ENCODE measurements at regions not wholly inside any gene's neighbourhood (a gene's known extent, or its start where the extent isn't known, plus 50 kb on each side); places are given as distances from the start of the nearest gene placed in this dataset.

DNA sequence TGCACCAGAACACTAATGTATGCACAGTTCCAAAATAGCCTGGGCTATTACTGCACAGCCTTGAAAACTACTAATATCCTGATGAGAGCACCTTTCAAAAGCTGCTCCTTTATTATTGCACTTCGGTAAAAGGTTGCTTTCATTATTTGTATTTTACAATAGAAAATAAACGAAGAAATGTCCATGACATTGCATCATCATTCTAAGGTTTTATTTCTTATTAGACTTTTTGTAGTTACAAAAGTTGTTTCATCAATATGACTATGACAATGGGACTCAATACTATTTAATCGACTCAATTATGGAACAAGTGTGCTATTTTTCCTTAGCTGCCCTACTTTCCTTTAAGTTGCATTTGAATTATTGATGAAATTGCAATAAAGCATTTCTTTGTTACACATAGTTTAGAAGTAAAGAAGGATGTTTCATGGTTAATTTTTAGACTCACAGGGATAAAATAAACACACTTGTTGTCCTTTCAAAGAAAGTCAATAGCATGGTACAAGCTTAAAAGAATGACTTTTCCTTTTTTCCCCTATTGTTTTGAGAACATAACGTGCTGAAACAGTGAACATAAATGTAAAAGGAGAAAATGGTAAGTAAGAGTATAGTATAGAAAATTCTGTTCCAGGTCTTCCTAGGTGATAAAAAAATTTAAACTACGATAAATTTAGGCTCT lies 407.6 kb downstream of the BCAT1 start:
- Histone ChIP-seq H3K27me3 (replicated peaks in 2 of 5; ENCODE audit: control insufficient read depth in 4 of 5, insufficient read depth in 5 of 5, low read length in 4 of 5) (no peaks in the 10 kb centered on the region), H3K9me3 (ENCODE audit: control extremely low read depth in 1 of 5, control insufficient read depth in 4 of 5, insufficient read depth in 2 of 5, low read depth in 1 of 5, low read length in 4 of 5) (no peaks in the 10 kb centered on the region), H3K36me3 (ENCODE audit: control insufficient read depth in 4 of 4, insufficient read depth in 4 of 4, low read length in 3 of 4) (no peaks in the 10 kb centered on the region), H3K4me1 (ENCODE audit: control extremely low read depth in 1 of 4, control insufficient read depth in 4 of 4, insufficient read depth in 4 of 4, low read length in 3 of 4) (no peaks in the 10 kb centered on the region), H3K27ac (ENCODE audit: insufficient read depth in 1 of 2, low read depth in 1 of 2, low read length in 2 of 2, poor library complexity in 1 of 2, severe bottlenecking in 2 of 2) (no peak overlapping the region), H3K4me3 (ENCODE audit: control insufficient read depth in 1 of 7, extremely low read depth in 1 of 7, insufficient read depth in 4 of 7, low read depth in 2 of 7, low read length in 6 of 7) (no peak overlapping the region)
- ChIA-PET CTCF (no interaction called here), POLR2A (no interaction called here)
- no peak for DNase-seq
- 29% methylated on average over 1 of the region's 5 CpGs for WGBS (ENCODE audit: insufficient coverage)

DNA sequence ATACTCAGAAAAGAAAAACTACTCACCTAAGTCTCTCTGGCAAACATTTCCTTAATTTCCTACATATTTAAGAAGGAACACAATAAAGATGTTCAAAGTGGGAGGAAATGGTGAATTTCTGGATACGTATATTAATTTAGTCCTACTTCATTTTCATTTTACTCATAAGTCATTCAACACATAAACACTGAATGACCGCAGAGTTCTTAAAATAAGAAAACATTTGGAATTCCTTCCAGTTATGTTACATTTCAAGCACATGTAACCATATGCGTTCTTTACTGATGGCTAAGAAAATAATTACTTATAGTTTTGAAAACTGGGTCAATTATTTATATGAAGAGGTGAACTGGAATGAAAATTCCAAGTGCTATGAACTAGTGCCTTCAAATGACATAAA lies 409.3 kb downstream of the BCAT1 start:
- H3K36me3 ChIP-seq (ENCODE audit: control insufficient read depth in 4 of 4, insufficient read depth in 4 of 4, low read length in 3 of 4): no peaks in the 10 kb centered on the region
- H3K27ac ChIP-seq (ENCODE audit: insufficient read depth in 1 of 2, low read depth in 1 of 2, low read length in 2 of 2, poor library complexity in 1 of 2, severe bottlenecking in 2 of 2): no peak overlapping the region
- no peaks in the 10 kb centered on the region for H3K27me3 ChIP-seq (replicated peaks in 2 of 5; ENCODE audit: control insufficient read depth in 4 of 5, insufficient read depth in 5 of 5, low read length in 4 of 5)
- ChIA-PET POLR2A (no interaction called here), CTCF (no interaction called here)
- no peaks in the 10 kb centered on the region for H3K9me3 ChIP-seq (ENCODE audit: control extremely low read depth in 1 of 5, control insufficient read depth in 4 of 5, insufficient read depth in 2 of 5, low read depth in 1 of 5, low read length in 4 of 5)
- DNase-seq: no peak
- WGBS (ENCODE audit: insufficient coverage): no CpG with 5 or more reads among the region's 3 CpGs
- no peaks in the 10 kb centered on the region for H3K4me1 ChIP-seq (ENCODE audit: control extremely low read depth in 1 of 4, control insufficient read depth in 4 of 4, insufficient read depth in 4 of 4, low read length in 3 of 4)
- H3K4me3 ChIP-seq (ENCODE audit: control insufficient read depth in 1 of 7, extremely low read depth in 1 of 7, insufficient read depth in 4 of 7, low read depth in 2 of 7, low read length in 6 of 7): no peak overlapping the region

DNA sequence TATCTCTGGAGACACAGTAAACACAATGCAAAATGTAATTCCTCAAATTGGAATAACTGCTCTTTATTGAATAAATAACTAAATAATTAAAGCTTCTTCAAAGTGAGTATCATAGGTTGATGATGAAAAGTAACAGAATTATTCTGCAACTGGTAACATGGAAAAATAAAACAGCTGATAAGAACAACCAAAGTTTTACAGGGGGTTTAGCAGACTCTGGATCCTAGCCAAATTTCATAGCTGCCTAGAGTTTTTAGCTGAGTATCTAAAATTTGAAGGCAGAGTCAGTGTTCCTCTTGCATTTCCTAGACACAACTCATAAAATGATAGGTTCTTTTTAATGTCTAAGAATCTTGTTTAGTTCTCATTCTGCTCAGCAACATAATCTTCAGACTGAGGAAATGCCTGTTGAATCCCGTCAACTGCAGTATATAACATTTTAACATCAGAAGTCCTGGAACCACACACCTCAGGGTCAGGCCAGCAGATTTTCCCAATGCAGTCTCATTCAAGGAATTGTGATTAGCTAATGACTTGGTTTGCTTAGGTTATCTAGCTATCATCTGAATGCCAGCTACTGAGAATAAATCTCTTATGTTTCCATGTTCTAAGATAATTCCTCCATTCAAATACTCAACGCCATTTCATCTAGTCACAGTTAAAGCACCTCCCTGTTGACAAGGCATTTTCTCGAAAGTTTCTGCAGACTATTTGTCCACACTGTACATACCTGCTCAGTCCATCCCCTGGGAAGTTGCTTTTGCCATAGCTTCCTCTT lies 411.6 kb downstream of the BCAT1 start:
- 100% methylated on average over 2 of the region's 3 CpGs for WGBS (ENCODE audit: insufficient coverage)
- DNase-seq: no peak
- H3K27me3 ChIP-seq (replicated peaks in 2 of 5; ENCODE audit: control insufficient read depth in 4 of 5, insufficient read depth in 5 of 5, low read length in 4 of 5): no peaks in the 10 kb centered on the region
- no peak overlapping the region for H3K27ac ChIP-seq (ENCODE audit: insufficient read depth in 1 of 2, low read depth in 1 of 2, low read length in 2 of 2, poor library complexity in 1 of 2, severe bottlenecking in 2 of 2)
- H3K4me3 ChIP-seq (ENCODE audit: control insufficient read depth in 1 of 7, extremely low read depth in 1 of 7, insufficient read depth in 4 of 7, low read depth in 2 of 7, low read length in 6 of 7): no peak overlapping the region
- no peaks in the 10 kb centered on the region for H3K9me3 ChIP-seq (ENCODE audit: control extremely low read depth in 1 of 5, control insufficient read depth in 4 of 5, insufficient read depth in 2 of 5, low read depth in 1 of 5, low read length in 4 of 5)
- H3K36me3 ChIP-seq (ENCODE audit: control insufficient read depth in 4 of 4, insufficient read depth in 4 of 4, low read length in 3 of 4): no peaks in the 10 kb centered on the region
- ChIA-PET POLR2A (no interaction called here), CTCF (interaction anchor here (0.5 kb wide), 1 partner anchor 195 kb away, joined by 4 read pairs; no protein-coding TSS in a partner anchor)
- H3K4me1 ChIP-seq (ENCODE audit: control extremely low read depth in 1 of 4, control insufficient read depth in 4 of 4, insufficient read depth in 4 of 4, low read length in 3 of 4): no peaks in the 10 kb centered on the region

DNA sequence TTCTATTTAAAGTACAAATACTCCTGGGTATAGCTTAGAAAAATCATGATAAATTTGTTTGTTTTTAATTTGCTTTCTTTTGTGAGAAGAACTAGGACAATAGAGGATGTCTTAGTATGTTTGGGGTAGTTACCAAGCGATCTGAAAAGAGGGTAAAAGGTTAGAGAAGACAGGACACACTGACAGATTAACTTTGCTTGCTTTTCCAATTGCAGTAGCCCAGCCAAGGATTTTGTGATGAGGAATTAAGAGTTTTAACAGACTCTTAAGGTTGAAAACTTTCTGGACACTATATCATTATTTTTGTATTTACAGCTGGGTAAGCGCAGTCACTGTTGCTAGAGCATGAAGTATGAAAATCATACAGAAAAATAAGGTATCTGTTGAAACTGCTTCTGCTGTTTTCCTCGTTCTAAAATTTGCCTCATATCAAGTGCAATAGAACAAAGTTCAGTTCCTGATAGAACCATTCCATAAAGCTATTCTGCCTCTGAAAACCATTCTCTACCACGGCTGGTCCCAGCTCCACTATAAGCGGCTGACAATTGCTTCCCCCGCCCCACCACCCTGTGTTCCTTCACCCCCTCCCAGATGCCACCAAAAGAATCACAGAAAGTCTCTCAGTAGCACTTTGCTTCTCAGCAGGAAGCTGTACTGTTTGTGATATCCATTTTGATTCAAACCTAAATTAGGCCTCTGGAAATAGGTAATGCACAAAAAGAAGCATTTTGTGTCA lies 413.4 kb downstream of the BCAT1 start:
- Histone ChIP-seq H3K4me3 (ENCODE audit: control insufficient read depth in 1 of 7, extremely low read depth in 1 of 7, insufficient read depth in 4 of 7, low read depth in 2 of 7, low read length in 6 of 7) (no peak overlapping the region), H3K27ac (ENCODE audit: insufficient read depth in 1 of 2, low read depth in 1 of 2, low read length in 2 of 2, poor library complexity in 1 of 2, severe bottlenecking in 2 of 2) (no peak overlapping the region), H3K9me3 (ENCODE audit: control extremely low read depth in 1 of 5, control insufficient read depth in 4 of 5, insufficient read depth in 2 of 5, low read depth in 1 of 5, low read length in 4 of 5) (no peaks in the 10 kb centered on the region), H3K36me3 (ENCODE audit: control insufficient read depth in 4 of 4, insufficient read depth in 4 of 4, low read length in 3 of 4) (no peaks in the 10 kb centered on the region), H3K27me3 (replicated peaks in 2 of 5; ENCODE audit: control insufficient read depth in 4 of 5, insufficient read depth in 5 of 5, low read length in 4 of 5) (no peaks in the 10 kb centered on the region), H3K4me1 (ENCODE audit: control extremely low read depth in 1 of 4, control insufficient read depth in 4 of 4, insufficient read depth in 4 of 4, low read length in 3 of 4) (no peaks in the 10 kb centered on the region)
- CTCF ChIA-PET: interaction anchor here (0.6 to 2.9 kb wide), 3 partner anchors 9 to 400 kb away, joined by 3 to 10 read pairs (median 3); no protein-coding TSS in a partner anchor
- WGBS (ENCODE audit: insufficient coverage): 89% methylated on average over 5 of the region's 6 CpGs
- POLR2A ChIA-PET: no interaction called here
- DNase-seq: no peak

DNA sequence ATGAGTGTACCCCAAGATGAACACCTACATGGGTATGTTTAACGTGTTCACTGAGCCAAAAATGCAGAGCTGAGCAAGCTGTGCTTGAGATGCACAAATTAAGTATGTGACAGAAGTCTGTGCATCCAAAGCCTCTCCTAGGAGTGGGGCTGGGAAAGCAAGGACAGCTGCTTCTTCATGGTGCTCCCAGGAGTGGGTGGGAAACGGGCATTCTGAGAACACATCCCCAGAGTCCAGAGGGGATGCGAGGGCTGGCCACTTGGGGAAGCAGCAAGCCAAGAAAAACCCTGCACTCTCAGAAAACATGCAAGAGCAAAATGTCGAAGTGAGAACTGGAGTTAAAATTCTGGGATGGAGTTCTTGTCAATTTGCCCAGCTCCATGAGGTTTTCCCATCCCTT lies 414.3 kb downstream of the BCAT1 start:
- no peak overlapping the region for H3K27ac ChIP-seq (ENCODE audit: insufficient read depth in 1 of 2, low read depth in 1 of 2, low read length in 2 of 2, poor library complexity in 1 of 2, severe bottlenecking in 2 of 2)

DNA sequence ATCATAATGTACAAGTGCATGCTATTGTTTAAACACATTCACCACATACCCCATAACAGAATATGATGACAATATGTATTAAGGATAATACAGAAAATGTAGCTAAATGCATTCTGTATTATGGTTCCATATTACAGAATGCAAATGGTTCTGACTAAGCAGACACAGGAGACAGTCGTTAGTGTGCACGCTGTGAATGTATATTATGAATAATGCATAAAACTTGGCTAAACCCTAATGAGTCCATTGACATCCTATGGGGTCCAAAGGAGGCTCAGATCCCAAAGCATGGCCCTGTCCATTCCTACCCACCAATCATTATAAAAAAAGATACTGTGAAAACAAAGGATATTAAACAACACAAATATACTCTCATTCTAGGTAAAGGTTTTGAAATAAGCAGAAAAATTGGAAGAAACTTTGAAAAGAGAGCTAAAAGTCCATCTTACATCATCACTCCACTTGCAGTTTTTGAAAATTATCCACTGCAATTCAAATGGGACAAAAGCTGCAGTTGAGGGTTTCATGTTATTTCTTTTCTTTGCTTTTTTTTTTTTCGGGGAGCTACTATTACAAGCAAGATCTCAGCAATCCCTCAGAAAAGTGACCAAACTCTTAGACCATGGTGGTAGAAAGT lies 415.1 kb downstream of the BCAT1 start:
- peaks cover 0 to 1% (median 0%) of the 10 kb centered on the region in 5 experiments for H3K9me3 ChIP-seq (ENCODE audit: control extremely low read depth in 1 of 5, control insufficient read depth in 4 of 5, insufficient read depth in 2 of 5, low read depth in 1 of 5, low read length in 4 of 5)
- H3K36me3 ChIP-seq (ENCODE audit: control insufficient read depth in 4 of 4, insufficient read depth in 4 of 4, low read length in 3 of 4): no peaks in the 10 kb centered on the region
- H3K27ac ChIP-seq (ENCODE audit: insufficient read depth in 1 of 2, low read depth in 1 of 2, low read length in 2 of 2, poor library complexity in 1 of 2, severe bottlenecking in 2 of 2): no peak overlapping the region
- no peak overlapping the region for H3K4me3 ChIP-seq (ENCODE audit: control insufficient read depth in 1 of 7, extremely low read depth in 1 of 7, insufficient read depth in 4 of 7, low read depth in 2 of 7, low read length in 6 of 7)
- no peak for DNase-seq
- no peaks in the 10 kb centered on the region for H3K4me1 ChIP-seq (ENCODE audit: control extremely low read depth in 1 of 4, control insufficient read depth in 4 of 4, insufficient read depth in 4 of 4, low read length in 3 of 4)
- POLR2A ChIA-PET: no interaction called here
- CTCF ChIA-PET: interaction anchor here (2.9 kb wide), 1 partner anchor 11 kb away, joined by 10 read pairs; no protein-coding TSS in a partner anchor
- WGBS (ENCODE audit: insufficient coverage): 100% methylated on average over 2 of the region's 3 CpGs
- H3K27me3 ChIP-seq (replicated peaks in 2 of 5; ENCODE audit: control insufficient read depth in 4 of 5, insufficient read depth in 5 of 5, low read length in 4 of 5): no peaks in the 10 kb centered on the region

More for the DNA sequence above, 414.3 kb downstream of the BCAT1 start:
- no peaks in the 10 kb centered on the region for H3K4me1 ChIP-seq (ENCODE audit: control extremely low read depth in 1 of 4, control insufficient read depth in 4 of 4, insufficient read depth in 4 of 4, low read length in 3 of 4)
- ChIA-PET POLR2A (no interaction called here), CTCF (interaction anchor here (2.9 kb wide), 1 partner anchor 10 kb away, joined by 10 read pairs; no protein-coding TSS in a partner anchor)
- H3K27me3 ChIP-seq (replicated peaks in 2 of 5; ENCODE audit: control insufficient read depth in 4 of 5, insufficient read depth in 5 of 5, low read length in 4 of 5): no peaks in the 10 kb centered on the region
- no peaks in the 10 kb centered on the region for H3K36me3 ChIP-seq (ENCODE audit: control insufficient read depth in 4 of 4, insufficient read depth in 4 of 4, low read length in 3 of 4)
- 100% methylated on average over 3 of the region's 4 CpGs for WGBS (ENCODE audit: insufficient coverage)
- DNase-seq: no peak
- no peaks in the 10 kb centered on the region for H3K9me3 ChIP-seq (ENCODE audit: control extremely low read depth in 1 of 5, control insufficient read depth in 4 of 5, insufficient read depth in 2 of 5, low read depth in 1 of 5, low read length in 4 of 5)
- H3K4me3 ChIP-seq (ENCODE audit: control insufficient read depth in 1 of 7, extremely low read depth in 1 of 7, insufficient read depth in 4 of 7, low read depth in 2 of 7, low read length in 6 of 7): no peak overlapping the region
